Right atrium auricular region (tissue), 2 donors: ENCODE measurements at regions not wholly inside any gene's neighbourhood (a gene's known extent, or its start where the extent isn't known, plus 50 kb on each side); places are given as distances from the start of the nearest gene placed in this dataset.
"Not testable (repeated sequence)": the region's sequence is repeated elsewhere in the genome, so short reads cannot be mapped to it uniquely, and the experiment has no call there.

ENCODE experiments used
- DNase-seq: peaks from one replicate; pipeline ENCODE4 v3.0.0-alpha.2; 2019; ENCODE audit warnings: low spot score
- H3K27ac ChIP-seq, 2 donors: fragments of 200-600 bp; sonication (generic); 1 replicate in 1 of 2; 2 replicates in 1 of 2; pipeline ENCODE4 v1.5.1; 2016 to 2019
- H3K27me3 ChIP-seq, 2 donors: fragments of 200-600 bp; sonication (generic); one replicate each; pipeline versions ENCODE4 v1.5.1 to v1.6.0; 2017 to 2019
- H3K36me3 ChIP-seq: fragments of 200-600 bp; sonication (generic); one replicate; pipeline ENCODE4 v1.5.1; 2016
- H3K4me1 ChIP-seq, 2 donors: fragments of 200-600 bp; sonication (generic); one replicate each; pipeline versions ENCODE4 v1.5.1 to v1.6.0; 2017 to 2019
- H3K4me3 ChIP-seq, 2 donors: fragments of 200-600 bp; sonication (generic); 1 replicate in 1 of 2; 2 replicates in 1 of 2; pipeline ENCODE4 v1.5.1; 2017 to 2019; ENCODE audit warnings: mild to moderate bottlenecking in 1 of 2, moderate library complexity in 1 of 2
- H3K9me3 ChIP-seq, 2 donors: fragments of 200-600 bp; sonication (generic); one replicate each; pipeline ENCODE4 v1.5.1; 2019
- CTCF ChIP-seq, 2 donors: fragments of 200-600 bp; sonication (generic); IDR thresholded peaks; one replicate each; pipeline ENCODE4 v1.5.1; 2019; ENCODE audit warnings: antibody characterized with exemption in 2 of 2

- no peaks in the 10 kb centered on the region for H3K4me1 ChIP-seq
- no peak for TF ChIP-seq CTCF (IDR thresholded peaks at IDR 0.05)
- DNase-seq, result no peak
- H3K9me3 ChIP-seq, result peaks cover 0 to 9% of the 10 kb centered on the region in 2 donors
- no peaks in the 10 kb centered on the region for H3K36me3 ChIP-seq
- H3K4me3 ChIP-seq, result no peak overlapping the region
- H3K27me3 ChIP-seq, result no peaks in the 10 kb centered on the region
- no peak overlapping the region for H3K27ac ChIP-seq
Observed at GRCh38 chr3:4174791-4175190, 128.4 kb upstream of the SETMAR start.

GRCh38 chr3:4191971-4192370 is 111.2 kb upstream of the SETMAR start:
- H3K27me3 ChIP-seq, result no peaks in the 10 kb centered on the region
- H3K36me3 ChIP-seq, result no peaks in the 10 kb centered on the region
- peaks cover 0 to 10% of the 10 kb centered on the region in 2 donors for H3K9me3 ChIP-seq
- H3K4me3 ChIP-seq, result no peak overlapping the region
- DNase-seq, result no peak
- no peaks in the 10 kb centered on the region for H3K4me1 ChIP-seq
- no peak overlapping the region for H3K27ac ChIP-seq
- no peak for TF ChIP-seq CTCF (IDR thresholded peaks at IDR 0.05)

GRCh38 chr3:4195006-4195405 is 108.2 kb upstream of the SETMAR start:
- H3K4me1 ChIP-seq, result no peaks in the 10 kb centered on the region
- no peak overlapping the region for H3K27ac ChIP-seq
- H3K27me3 ChIP-seq, result no peaks in the 10 kb centered on the region
- H3K9me3 ChIP-seq, result peaks cover 0 to 10% of the 10 kb centered on the region in 2 donors
- H3K4me3 ChIP-seq, result no peak overlapping the region
- no peak for TF ChIP-seq CTCF (IDR thresholded peaks at IDR 0.05)
- no peaks in the 10 kb centered on the region for H3K36me3 ChIP-seq
- no peak for DNase-seq

GRCh38 chr3:4196506-4197147 is 106.5 kb upstream of the SETMAR start:
- H3K27me3 ChIP-seq, result no peaks in the 10 kb centered on the region
- H3K4me1 ChIP-seq, result no peaks in the 10 kb centered on the region
- no peak overlapping the region for H3K27ac ChIP-seq
- no peaks in the 10 kb centered on the region for H3K36me3 ChIP-seq
- DNase-seq, result no peak
- H3K9me3 ChIP-seq, result peaks cover 0 to 10% of the 10 kb centered on the region in 2 donors
- no peak overlapping the region for H3K4me3 ChIP-seq
- no peak for TF ChIP-seq CTCF (IDR thresholded peaks at IDR 0.05)

- TF ChIP-seq CTCF (IDR thresholded peaks at IDR 0.05), result no peak
- no peaks in the 10 kb centered on the region for H3K36me3 ChIP-seq
Observed at GRCh38 chr3:4197670-4198069, 105.5 kb upstream of the SETMAR start.

GRCh38 chr3:4198491-4198890 is 104.7 kb upstream of the SETMAR start:
- H3K27me3 ChIP-seq, result no peaks in the 10 kb centered on the region
- no peak for DNase-seq
- H3K36me3 ChIP-seq, result no peaks in the 10 kb centered on the region
- H3K27ac ChIP-seq, result no peak overlapping the region
- H3K4me1 ChIP-seq, result no peaks in the 10 kb centered on the region
- H3K9me3 ChIP-seq, result no peaks in the 10 kb centered on the region
- TF ChIP-seq CTCF (IDR thresholded peaks at IDR 0.05), result no peak
- no peak overlapping the region for H3K4me3 ChIP-seq

More at GRCh38 chr3:4197670-4198069, 105.5 kb upstream of the SETMAR start:
- no peaks in the 10 kb centered on the region for H3K4me1 ChIP-seq
- H3K27ac ChIP-seq, result no peak overlapping the region
- no peaks in the 10 kb centered on the region for H3K27me3 ChIP-seq
- H3K4me3 ChIP-seq, result no peak overlapping the region
- peaks cover 0 to 6% of the 10 kb centered on the region in 2 donors for H3K9me3 ChIP-seq
- no peak for DNase-seq

GRCh38 chr3:4204776-4205175 is 98.4 kb upstream of the SETMAR start:
- H3K36me3 ChIP-seq, H3K27ac ChIP-seq, H3K4me1 ChIP-seq, H3K4me3 ChIP-seq, H3K27me3 ChIP-seq, DNase-seq, H3K9me3 ChIP-seq: not testable (repeated sequence)
